Stomach (tissue), 4 donors: ENCODE measurements at regions not wholly inside any gene's neighbourhood (a gene's known extent, or its start where the extent isn't known, plus 50 kb on each side); places are given as distances from the start of the nearest gene placed in this dataset.

ENCODE experiments used
- EP300 ChIP-seq: sonication (generic); formaldehyde crosslinking; IDR thresholded peaks from one replicate; pipeline ENCODE4 v1.6.1; 2017; ENCODE audit warnings: antibody characterized with exemption
- TF ChIP-seq, protein P1 (sequence below), 7 experiments: fragments of 450-650 bp in 4 of 7; fragments of 200-600 bp in 3 of 7; sonication (generic) in 3 of 7; IDR thresholded peaks; one replicate each; pipeline ENCODE4 v1.5.1; 2016 to 2019; ENCODE audit warnings: antibody characterized with exemption in 7 of 7, control low read depth in 2 of 7, mild to moderate bottlenecking in 1 of 7

DNA sequence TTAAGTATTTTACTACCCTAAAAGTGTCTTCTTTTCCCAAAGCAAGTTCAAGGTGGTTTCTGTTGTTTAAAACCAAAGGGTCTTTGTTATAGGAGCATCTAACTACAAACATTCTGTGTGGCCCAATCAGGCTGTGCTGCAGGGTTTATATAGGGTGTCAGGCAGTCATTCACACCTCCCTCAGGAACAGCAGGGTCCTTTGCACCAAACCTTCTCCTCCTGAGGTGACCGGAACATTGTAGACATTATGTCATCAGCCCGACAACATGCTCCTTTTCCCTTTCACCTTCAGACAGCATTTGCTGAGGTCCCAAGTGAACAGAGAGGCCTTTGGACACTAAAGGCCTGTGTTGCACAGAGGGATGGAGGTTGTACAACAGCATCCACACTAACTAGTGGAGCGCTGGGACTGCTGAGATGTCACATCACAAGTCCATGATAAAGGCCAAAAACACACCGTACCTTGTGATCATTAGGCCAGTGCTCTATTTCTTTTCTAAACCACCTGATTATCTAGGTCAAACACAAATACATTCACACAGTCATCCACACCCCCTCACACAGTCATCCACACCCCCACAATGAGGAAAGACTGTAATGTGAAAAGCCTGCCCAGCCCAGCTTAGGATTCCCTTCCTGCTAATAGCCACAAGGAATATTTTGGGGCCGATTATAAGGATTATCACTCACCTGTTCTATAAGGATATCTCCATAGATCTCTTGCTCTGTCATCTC is 123.8 kb upstream of the VLDLR start:
- TF ChIP-seq, protein P1, sequence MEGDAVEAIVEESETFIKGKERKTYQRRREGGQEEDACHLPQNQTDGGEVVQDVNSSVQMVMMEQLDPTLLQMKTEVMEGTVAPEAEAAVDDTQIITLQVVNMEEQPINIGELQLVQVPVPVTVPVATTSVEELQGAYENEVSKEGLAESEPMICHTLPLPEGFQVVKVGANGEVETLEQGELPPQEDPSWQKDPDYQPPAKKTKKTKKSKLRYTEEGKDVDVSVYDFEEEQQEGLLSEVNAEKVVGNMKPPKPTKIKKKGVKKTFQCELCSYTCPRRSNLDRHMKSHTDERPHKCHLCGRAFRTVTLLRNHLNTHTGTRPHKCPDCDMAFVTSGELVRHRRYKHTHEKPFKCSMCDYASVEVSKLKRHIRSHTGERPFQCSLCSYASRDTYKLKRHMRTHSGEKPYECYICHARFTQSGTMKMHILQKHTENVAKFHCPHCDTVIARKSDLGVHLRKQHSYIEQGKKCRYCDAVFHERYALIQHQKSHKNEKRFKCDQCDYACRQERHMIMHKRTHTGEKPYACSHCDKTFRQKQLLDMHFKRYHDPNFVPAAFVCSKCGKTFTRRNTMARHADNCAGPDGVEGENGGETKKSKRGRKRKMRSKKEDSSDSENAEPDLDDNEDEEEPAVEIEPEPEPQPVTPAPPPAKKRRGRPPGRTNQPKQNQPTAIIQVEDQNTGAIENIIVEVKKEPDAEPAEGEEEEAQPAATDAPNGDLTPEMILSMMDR (IDR thresholded peaks at IDR 0.05), result no peak
- TF ChIP-seq EP300, result no peak
